GM18517 (cell line): ENCODE measurements at regions not wholly inside any gene's neighbourhood (a gene's known extent, or its start where the extent isn't known, plus 50 kb on each side); places are given as distances from the start of the nearest gene placed in this dataset.
"Not testable (repeated sequence)": the region's sequence is repeated elsewhere in the genome, so short reads cannot be mapped to it uniquely, and the experiment has no call there.

Source experiments
- ATAC-seq: cut with Tn5 transposase; IDR thresholded peaks from one replicate; pipeline ENCODE4 v1.9.1; 2021; ENCODE audit warnings: mild to moderate bottlenecking, moderate library complexity; ENCODE audit not compliant: unreplicated experiment

DNA sequence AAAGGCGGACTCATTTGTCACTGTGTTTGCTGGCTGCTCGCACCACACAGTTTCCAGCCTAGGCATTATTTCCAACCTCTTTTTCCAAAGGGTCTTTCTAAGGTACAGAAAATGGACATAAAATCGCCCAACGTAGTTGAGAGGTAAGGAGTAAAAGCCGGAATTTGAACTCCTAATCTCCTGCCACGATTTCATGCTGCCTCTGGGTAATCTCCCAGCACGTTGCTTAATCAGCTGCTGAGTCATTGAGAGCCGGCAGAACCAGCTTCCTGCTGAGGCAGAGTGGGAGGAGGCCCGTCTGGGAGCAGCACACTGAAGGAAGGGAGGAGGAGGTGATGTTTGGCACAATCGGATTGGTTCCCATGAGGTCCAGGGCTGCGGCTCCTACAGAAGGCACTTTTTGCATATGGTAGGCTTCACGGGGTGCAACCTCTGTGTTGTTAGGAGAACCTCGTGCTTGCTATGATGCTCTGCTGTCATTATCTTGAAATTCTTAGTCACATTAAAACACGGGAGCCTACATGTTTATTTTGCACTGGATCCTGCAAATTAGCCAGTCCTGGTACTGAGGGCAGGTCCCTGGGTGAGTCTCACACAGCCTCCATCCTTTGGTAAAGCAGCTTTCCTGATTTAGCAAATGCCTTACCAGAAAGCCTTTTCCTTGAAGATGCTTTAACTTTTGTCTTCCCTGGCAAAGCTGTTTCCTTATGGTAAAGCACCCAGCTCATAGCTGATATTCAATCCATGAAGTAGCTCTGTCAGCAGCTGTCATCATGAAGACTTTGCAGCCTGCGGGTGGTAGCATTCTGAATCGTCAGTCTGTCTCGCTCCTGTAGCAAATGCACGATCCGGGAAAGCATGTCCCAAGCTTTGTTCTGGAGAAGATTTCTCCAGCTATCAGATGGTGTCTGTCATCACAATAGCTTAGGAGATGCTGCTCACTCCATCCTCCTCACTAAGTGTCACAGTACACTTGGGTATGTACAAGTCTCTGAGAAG, 191.6 kb upstream of the MSX2 start:
- no peak for ATAC-seq

DNA sequence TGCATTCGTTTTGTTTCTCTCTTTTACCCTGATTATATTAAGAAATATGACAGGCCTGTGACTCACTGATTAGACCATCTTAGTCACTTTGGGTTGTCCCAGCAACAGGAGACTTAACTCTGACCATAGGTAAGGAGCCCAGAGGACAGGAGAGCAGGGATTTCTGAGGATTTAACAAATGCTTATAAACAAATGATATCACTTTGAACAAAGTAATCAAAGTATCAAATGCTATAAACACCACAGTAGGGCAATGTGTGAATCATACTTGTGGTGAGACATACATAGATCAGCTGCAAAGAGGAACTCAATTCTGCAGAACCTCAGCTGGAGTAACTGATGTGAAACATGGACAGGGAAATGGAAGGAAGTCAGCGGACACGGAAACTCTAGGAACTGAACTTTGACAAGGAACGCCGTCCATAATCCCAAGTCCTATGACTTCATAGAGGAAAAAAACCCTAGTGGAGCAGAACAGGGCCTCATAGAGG, 190.6 kb upstream of the MSX2 start:
- no peak for ATAC-seq

GRCh38 chr5:174535669-174536068, 188.7 kb upstream of the MSX2 start:
- ATAC-seq: no peak

DNA sequence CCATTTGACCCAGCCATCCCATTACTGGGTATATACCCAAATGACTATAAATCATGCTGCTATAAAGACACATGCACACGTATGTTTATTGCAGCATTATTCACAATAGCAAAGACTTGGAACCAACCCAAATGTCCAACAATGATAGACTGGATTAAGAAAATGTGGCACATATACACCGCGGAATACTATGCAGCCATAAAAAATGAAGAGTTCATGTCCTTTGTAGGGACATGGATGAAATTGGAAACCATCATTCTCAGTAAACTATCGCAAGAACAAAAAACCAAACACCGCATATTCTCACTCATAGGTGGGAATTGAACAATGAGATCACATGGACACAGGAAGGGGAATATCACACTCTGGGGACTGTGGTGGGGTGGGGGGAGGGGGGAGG, 184.6 kb upstream of the MSX2 start:
- ATAC-seq: not testable (repeated sequence)

GRCh38 chr5:174542037-174542436, 182.3 kb upstream of the MSX2 start:
- no peak for ATAC-seq

DNA sequence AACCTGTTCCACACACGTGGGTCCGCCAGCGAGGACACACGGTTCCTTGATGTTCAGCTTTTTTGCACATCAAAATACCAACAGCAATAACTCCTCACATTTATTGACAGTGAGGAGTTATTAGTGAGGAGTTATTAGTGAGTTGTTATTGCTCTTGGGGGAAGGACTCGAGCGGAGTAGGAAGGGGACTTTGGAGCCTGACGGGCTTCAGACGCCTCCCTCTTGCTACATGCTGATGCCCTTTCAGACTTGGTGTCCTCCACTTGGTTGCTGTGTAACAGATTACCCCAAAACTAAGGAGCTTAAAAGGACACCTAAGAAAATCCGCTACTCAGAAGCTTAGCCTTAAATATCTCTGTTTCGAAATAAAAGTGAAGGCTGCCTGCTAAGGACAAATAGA, 181.9 kb upstream of the MSX2 start:
- no peak for ATAC-seq

DNA sequence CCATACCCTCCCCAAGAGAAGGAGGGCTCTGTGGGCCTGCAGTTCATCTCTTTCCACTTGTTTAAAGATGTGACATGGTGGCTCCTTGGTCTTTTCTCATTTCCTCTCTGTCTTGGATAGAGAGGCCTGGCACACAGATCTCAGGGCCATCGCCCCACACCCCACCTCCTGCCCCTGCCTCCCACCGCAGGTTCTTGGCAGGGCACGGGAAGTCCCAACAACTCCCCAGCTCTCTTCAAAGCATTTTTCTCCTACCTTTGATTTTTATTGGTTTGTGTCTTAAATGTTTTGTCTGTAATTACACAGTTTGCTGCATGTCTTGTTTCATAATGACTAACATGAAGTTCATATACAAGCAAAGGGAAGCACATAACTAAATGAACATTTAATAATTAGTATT, 178.5 kb upstream of the MSX2 start:
- no peak for ATAC-seq

- ATAC-seq: no peak
These were observed 176.6 kb upstream of the MSX2 start for GRCh38 chr5:174547814-174548213.

- ATAC-seq: no peak
These were observed 175.1 kb upstream of the MSX2 start for GRCh38 chr5:174549254-174549653.

GRCh38 chr5:174550026-174550425, 174.4 kb upstream of the MSX2 start:
- no peak for ATAC-seq

DNA sequence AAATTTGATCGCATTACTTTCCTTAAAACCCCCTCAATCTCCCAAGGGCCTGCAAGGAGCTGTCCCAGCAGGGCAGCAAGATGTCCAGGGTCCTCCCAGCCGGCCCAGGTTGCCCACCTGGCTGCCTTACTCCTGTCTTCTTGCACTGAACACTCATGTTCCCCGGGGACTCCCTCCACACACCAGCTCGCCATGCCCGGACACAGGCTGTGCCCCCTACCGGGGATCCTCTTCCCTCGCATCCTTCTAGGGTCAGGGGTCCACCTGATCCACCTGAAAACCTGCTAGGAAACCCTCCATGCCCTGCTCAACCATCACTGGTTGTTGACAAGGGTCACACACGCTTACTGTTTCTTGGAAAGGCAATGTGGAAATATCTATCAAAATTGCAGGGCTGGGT, 172.0 kb upstream of the MSX2 start:
- ATAC-seq: no peak

GRCh38 chr5:174553556-174553955, 170.8 kb upstream of the MSX2 start:
- no peak for ATAC-seq

DNA sequence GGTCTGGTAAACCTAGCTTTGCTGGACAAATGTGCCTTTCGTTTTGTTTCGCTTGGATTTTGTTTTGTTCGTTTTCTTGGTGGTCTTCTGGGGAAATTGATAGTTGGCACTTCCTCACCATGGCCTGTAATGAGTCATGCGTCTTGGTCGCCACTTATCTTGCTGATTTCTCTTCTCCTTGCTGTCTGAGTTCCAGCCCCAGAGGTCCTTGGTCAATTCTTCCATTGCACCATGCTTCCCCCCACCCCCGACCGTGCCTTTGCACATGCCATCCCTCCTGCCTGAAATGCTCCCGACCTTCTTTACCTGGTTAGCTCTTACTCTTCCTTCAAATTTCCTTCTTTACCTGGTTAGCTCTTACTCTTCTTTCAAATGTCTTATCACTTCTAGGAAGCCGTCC, 168.7 kb upstream of the MSX2 start:
- ATAC-seq: no peak

- ATAC-seq: no peak
These were observed 167.6 kb upstream of the MSX2 start for GRCh38 chr5:174556756-174557155.

DNA sequence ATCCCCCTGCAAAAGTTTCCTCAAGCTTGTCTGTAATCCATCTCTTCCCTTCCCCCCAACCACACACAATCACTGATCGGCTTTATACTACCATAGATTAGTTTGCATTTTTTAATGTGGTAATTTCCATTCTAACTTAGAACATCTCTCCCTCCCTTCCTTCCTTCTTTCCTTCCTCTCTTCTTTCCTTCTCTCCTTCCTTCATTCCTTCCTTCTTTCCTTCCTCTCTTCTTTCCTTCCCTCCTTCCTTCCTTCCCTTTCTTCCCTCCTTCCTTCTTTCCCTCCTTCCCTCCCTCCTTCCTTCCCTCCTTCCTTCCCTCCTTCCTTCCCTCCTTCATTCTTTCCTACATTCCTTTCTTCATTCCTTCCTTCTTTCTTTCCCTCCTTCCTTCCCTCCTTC, 166.2 kb upstream of the MSX2 start:
- no peak for ATAC-seq

DNA sequence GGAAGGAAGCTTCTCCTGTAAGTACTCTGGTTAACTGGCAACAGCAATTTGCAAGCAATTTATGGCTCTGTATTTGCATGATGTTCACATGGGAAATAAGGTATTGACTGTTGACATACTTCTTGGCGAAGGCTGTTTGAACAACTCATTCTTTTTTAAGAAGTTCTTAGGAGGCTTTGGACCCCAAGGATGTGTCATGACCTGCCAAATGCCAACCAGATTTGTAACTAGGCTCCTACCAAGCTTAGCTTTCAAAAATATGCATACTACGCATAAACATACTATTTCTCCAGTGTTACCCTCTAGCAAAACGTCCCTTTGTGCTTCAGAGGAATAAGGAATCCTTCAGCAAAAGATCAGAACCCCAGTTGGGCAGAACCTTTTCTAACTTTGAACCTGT, 165.2 kb upstream of the MSX2 start:
- no peak for ATAC-seq

DNA sequence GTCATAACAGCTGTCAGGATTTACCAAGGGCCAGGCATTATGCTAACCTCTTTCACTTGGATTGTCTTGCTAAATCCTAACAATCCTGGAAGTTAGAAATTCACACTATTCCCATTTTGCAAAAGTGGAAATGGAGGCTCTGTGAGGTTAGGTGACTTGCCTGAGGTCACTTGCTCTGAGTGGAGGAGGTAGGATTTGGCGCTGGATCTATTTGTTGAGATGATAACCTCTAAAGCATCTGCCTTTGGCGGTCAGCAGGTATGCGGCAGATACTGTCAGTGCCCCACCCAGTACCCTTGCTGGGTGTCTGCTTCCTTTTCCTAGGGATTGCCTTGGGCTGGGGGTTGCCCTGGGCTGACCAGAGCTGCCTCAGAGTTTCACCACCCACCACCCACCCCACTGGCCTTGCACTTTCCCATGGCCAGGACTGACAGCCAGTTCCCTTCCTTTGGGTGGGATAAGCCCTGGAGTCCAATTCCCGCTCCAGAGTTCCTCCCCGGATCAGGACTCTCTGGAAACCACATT, 164.8 kb upstream of the MSX2 start:
- ATAC-seq: no peak

DNA sequence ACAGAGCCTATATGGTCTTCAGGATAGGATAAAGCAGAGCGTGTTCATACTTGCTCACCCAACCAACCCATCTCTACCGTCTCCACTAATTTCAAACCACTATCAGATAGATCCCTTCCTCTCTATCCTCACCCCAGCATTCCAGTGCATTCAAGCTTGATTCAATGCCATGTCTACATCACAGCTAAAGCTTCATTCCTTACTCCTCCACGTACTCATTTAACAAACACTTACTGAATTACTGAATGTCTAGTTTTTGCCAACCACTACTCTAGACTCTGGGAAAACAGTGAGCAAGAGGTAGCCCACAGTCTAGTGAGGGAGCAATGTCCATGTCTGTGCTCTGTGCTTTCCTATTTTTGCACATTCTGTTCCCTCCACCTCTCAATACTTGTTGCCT, 163.5 kb upstream of the MSX2 start:
- no peak for ATAC-seq

DNA sequence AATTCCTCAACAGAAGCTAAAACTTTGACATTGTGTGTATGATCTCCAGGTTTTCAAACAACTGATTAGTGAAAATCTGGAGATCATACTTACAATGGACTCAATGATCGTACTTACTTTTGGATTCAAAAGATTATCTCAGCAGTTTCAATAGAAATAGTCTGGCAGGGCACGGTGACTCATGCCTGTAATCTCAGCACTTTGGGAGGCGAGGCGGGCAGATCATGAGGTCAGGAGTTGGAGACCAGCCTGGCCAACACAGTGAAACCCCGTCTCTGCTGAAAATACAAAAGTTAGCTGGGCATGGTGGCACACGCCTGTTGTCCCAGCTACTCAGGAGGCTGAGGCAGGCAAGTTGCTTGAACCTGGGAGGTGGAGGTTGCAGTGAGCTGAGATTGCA, 161.3 kb upstream of the MSX2 start:
- ATAC-seq: not testable (repeated sequence)

- no peak for ATAC-seq
These were observed 160.5 kb upstream of the MSX2 start for GRCh38 chr5:174563899-174564298.

DNA sequence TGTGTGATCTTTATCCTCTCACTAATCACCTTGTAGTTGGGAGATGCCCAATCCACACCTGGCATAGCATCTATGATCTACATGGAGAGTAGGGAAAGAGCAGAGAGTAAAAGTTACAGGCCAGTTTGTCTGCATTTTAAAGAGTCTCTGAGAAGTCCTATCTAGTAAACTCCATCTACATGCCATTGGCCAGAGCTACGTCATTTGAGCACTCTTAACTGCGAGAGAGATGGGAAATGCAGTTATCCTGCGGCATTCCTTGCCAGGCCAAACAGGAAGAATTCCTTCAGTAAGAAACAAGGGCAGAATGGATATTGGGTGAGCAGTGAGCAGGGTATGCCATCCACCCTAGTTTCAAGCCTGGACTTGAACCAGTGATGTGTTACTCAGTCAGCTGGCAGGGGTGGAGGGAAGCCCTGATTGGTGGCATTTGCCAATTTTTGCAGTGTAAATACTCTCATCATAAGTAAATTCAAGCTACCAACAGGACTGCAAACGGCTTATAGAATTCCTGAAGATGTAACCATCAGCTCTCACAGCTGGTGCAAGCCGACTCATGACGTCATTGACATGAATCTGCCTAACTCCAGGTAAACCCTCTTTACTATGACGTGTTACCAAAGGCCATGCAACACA, 156.8 kb upstream of the MSX2 start:
- no peak for ATAC-seq

- no peak for ATAC-seq
These were observed 153.7 kb upstream of the MSX2 start for GRCh38 chr5:174570662-174571061.
